HG03558 (cell line): ENCODE measurements at regions not wholly inside any gene's neighbourhood (a gene's known extent, or its start where the extent isn't known, plus 50 kb on each side); places are given as distances from the start of the nearest gene placed in this dataset.

Experiments
- ATAC-seq: cut with Tn5 transposase; IDR thresholded peaks from one replicate; pipeline ENCODE4 v1.9.1; 2021; ENCODE audit warnings: moderate number of reproducible peaks; ENCODE audit not compliant: unreplicated experiment; ENCODE audit errors: extremely low read depth

GRCh38 chr4:152044331-152045036 is 283.7 kb upstream of the GATB start:
- ATAC-seq: no peak

GRCh38 chr4:152041295-152041694 is 280.5 kb upstream of the GATB start:
- no peak for ATAC-seq

DNA sequence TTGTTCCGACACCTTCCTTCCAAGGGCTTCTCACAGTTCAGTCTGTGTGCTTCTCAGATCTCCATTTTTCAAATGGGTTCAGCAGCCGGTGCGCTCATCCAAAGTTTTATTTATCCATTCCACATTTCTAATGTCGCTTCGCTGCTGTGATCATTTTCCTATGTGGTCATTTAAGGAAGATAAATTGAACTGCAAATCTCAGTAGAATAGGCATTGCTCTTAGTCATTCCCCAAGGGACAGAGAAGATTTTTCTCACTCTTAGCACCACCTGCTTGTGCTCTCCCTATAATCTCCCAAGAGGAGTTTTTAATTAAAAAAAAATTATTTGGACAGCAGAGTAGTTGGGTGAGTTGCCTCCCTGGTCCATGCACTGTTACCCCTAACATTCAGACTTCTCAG is 278.9 kb upstream of the GATB start:
- ATAC-seq: no peak

DNA sequence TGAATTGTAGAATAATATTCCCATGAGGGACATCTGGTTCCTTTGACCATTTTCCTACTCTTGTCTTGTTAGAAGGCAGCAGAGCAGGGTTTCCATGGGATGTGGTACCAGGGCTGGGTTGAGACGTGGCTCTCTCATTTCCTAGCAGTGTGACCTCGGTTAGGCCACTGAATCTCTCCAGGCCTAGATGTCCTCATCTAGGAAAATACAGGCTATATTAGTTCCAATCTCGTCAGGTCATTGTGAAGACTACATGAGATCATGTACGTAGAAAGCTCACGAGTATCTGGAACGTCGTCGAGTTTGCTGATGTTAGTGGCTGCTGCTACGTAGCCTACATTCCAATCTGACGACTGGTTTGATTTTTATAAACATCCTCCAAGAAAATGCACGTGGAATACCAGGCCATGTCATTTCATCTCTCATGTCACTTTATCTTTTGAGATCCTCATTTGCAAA is 278.2 kb upstream of the GATB start:
- no peak for ATAC-seq

GRCh38 chr4:152038238-152038637 is 277.4 kb upstream of the GATB start:
- no peak for ATAC-seq

GRCh38 chr4:152037435-152037834 is 276.6 kb upstream of the GATB start:
- ATAC-seq: no peak

GRCh38 chr4:152033621-152034020 is 272.8 kb upstream of the GATB start:
- ATAC-seq: no peak

- ATAC-seq: no peak
Observed at GRCh38 chr4:152032722-152033131, 271.9 kb upstream of the GATB start.

GRCh38 chr4:152029631-152030030 is 268.8 kb upstream of the GATB start:
- no peak for ATAC-seq

DNA sequence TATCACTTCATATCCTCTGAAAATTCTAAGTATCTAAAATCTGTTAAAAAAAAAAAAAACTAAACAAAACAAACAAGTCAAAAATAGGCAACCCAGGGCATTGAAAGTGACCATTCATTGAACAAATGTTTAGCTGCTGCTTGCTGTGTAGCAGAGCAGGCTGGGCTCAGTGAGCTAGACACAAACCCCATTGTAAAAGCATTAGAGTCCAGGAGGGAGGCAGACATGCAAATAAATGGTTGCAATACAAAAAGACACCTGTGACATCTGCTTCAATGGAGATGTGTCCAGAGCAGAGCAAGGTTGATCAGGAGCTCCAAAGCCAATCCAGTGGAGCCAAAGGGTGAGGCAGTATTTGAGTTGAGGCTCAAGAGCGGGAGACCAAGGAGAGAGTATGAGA is 267.3 kb upstream of the GATB start:
- no peak for ATAC-seq

- no peak for ATAC-seq
Observed at GRCh38 chr4:152024881-152025280, 264.1 kb upstream of the GATB start.

GRCh38 chr4:152023674-152024073 is 262.9 kb upstream of the GATB start:
- ATAC-seq: no peak

DNA sequence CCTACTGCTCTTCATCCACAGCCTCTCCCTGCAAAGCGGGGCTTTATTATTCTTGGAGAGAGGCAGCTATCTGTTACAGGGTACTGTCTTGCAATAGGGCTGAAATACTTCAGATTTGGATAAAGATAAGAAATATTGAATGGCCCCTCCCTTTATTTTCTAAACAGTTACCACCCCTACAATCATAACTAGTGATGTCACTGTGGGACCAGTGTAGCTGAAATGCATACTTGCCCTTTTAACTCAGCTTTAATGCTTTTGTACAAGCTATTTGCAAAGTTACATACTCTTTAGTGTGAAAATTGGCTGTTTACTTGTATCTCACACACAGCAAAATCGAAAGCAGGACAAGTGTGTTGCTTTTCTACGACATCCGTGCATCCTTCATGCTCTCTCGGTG is 261.7 kb upstream of the GATB start:
- no peak for ATAC-seq

DNA sequence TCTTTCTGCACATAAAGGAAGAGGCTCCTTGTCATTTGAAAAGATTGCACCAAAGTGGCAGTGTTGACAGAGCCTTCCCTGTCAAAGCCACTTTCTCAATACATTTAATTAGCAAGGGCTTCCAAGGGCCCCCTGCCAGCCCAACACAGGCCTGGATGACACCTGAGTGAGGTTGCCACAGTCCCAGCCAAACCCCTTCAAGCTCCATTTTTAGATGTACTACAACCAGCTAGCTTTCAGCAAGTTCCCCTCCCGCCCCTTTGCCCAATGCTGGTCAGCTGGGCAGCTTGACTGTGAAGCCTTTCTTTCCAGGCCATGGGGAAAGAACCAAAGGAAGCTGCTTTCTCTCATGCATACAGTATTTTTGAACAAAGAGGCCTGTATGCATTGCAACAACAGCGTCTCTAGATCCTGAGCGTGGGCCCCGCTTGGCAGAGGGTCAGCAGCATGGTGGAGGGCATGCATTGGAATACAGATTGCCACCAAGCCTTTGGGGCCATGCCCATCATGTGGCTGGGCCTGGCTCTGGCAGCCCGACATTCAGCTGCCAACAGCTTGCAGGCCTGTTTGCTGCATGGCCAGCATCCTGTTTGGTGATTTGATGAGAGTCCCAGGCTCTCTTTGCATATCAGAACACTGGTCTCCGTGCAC is 261.1 kb upstream of the GATB start:
- no peak for ATAC-seq

GRCh38 chr4:152020073-152020472 is 259.3 kb upstream of the GATB start:
- ATAC-seq: no peak

DNA sequence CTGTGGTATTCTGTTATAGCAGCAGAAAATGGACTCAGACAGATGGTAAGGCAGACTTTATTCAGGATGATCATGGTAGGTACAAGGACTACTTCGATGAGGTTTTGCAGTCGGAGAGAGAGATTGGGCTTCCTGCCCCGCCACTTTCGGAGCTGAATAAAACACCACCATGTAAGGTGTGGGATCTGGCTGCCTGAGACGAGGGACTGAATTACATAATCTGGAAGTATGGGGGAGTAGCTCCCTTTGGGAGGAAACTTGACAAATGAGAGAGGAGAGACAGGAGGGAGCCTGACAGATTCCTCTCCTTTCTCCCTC is 255.5 kb upstream of the GATB start:
- no peak for ATAC-seq

- no peak for ATAC-seq
Observed at GRCh38 chr4:152015597-152016302, 254.9 kb upstream of the GATB start.

- ATAC-seq: peak; percentile 86
Observed at GRCh38 chr4:152014280-152014679, 253.5 kb upstream of the GATB start.

- no peak for ATAC-seq
Observed at GRCh38 chr4:152011469-152011868, 250.7 kb upstream of the GATB start.

DNA sequence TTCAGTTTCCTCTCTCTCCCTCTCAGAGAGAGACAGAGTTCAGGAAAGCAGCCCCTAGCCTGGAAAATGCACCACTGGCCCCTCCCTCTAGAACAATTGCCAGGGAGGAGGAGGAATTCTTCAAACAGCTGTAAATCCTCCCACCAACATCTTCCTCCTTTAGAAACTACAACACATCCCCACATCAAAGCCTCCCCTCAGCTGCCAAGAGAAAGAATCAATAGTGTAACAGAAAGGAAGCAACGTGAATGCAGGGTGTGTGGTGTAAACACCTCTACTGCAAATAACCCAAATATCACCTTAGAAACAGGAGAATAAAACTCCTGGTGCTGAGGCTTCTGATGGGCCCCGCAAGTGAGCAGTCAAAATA is 249.9 kb upstream of the GATB start:
- no peak for ATAC-seq

DNA sequence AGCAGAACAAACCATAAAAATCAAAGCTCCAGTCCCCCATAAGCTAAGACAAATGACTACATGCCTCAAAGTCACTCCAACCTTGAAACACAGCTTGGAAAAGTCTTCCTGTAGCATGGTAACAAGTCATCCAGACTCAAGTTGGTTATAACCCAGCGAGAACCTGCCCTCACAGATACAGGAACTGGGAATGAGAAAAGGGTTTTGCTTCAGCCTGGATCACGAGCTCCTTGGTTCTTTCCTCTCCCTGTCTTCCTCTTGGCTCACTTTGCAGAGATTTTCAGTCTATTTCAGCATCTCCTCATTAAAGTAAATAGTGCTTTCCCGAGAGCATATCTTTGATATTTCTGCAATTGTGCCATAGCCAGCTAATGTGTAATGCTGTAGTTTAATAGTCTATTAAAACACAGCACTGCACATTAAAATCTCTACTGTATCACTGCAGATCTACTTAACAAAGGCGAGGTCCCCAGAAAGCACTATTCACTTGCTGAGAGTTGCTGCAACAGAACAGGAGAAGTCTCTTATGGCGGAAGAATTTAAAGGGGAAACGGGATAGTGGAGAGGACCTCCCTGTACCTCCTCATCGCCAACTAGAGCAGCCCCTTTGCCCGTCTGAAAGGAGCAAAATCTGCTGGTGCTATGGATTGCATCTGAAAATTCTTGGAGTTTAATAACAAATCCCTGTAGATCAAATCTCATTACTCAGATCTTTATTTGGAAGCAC is 249.3 kb upstream of the GATB start:
- no peak for ATAC-seq
